ENCODE measurements at regions not wholly inside any gene's neighbourhood (a gene's known extent, or its start where the extent isn't known, plus 50 kb on each side); places are given as distances from the start of the nearest gene placed in this dataset.

DNA sequence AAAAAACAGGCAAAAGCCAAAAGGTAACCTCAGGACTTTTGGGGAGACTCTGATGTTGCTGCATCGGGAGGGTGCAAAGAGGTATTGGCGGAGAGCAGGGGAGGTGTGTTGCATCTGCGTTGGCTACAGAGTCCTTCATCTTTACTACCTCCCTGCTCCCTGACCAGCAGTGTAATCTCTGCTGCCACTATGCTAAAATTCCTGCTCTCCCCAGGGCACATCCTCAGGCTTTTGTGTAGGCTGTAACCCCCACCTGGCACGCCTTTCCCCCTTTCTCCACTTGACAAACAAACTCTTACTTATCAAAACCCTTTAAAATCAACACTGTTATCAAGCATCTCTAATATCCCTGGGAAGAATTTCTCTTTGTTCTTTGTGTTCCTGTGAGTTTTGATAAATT lies 435.3 kb downstream of the HAPSTR1 start:
- no peak overlapping the region for H3K4me3 Mint-ChIP-seq
- H3K9me3 Mint-ChIP-seq: no peaks in the 10 kb centered on the region
- ChIA-PET POLR2A (no interaction called here), CTCF (no interaction called here)
- ATAC-seq (peak; percentile 79), DNase-seq (ENCODE audit: low spot score) (peak; percentile 18)
- peaks cover 34% of the 10 kb centered on the region for H3K27me3 Mint-ChIP-seq (ENCODE audit: low read depth)
- peaks cover 72% of the 10 kb centered on the region for H3K4me1 Mint-ChIP-seq
- no peaks in the 10 kb centered on the region; the same call in 1 of the 2 replicates for H3K36me3 Mint-ChIP-seq
- no peak for TF ChIP-seq ELF4 (CRISPR knock-in tag; IDR thresholded peaks at IDR 0.05; ENCODE audit: low read depth)
- TF ChIP-seq PRRX2 (CRISPR knock-in tag; IDR thresholded peaks at IDR 0.05): no peak
- TF ChIP-seq GTF2I (CRISPR knock-in tag; conservative IDR thresholded peaks at IDR 0.05): no peak
- TF ChIP-seq SMAD3 (CRISPR knock-in tag; IDR thresholded peaks at IDR 0.05; ENCODE audit: borderline replicate concordance): no peak
- TF ChIP-seq NR1H2 (CRISPR knock-in tag; IDR thresholded peaks at IDR 0.05): no peak
- no peak for TF ChIP-seq NR2C2 (CRISPR knock-in tag; IDR thresholded peaks at IDR 0.05)
- TF ChIP-seq, protein P1, sequence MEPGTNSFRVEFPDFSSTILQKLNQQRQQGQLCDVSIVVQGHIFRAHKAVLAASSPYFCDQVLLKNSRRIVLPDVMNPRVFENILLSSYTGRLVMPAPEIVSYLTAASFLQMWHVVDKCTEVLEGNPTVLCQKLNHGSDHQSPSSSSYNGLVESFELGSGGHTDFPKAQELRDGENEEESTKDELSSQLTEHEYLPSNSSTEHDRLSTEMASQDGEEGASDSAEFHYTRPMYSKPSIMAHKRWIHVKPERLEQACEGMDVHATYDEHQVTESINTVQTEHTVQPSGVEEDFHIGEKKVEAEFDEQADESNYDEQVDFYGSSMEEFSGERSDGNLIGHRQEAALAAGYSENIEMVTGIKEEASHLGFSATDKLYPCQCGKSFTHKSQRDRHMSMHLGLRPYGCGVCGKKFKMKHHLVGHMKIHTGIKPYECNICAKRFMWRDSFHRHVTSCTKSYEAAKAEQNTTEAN (CRISPR knock-in tag; IDR thresholded peaks at IDR 0.05): no peak
- no peak for TF ChIP-seq JUN (CRISPR knock-in tag; IDR thresholded peaks at IDR 0.05)
- no peak for TF ChIP-seq SMAD4 (CRISPR knock-in tag; IDR thresholded peaks at IDR 0.05)
- TF ChIP-seq, protein P2, sequence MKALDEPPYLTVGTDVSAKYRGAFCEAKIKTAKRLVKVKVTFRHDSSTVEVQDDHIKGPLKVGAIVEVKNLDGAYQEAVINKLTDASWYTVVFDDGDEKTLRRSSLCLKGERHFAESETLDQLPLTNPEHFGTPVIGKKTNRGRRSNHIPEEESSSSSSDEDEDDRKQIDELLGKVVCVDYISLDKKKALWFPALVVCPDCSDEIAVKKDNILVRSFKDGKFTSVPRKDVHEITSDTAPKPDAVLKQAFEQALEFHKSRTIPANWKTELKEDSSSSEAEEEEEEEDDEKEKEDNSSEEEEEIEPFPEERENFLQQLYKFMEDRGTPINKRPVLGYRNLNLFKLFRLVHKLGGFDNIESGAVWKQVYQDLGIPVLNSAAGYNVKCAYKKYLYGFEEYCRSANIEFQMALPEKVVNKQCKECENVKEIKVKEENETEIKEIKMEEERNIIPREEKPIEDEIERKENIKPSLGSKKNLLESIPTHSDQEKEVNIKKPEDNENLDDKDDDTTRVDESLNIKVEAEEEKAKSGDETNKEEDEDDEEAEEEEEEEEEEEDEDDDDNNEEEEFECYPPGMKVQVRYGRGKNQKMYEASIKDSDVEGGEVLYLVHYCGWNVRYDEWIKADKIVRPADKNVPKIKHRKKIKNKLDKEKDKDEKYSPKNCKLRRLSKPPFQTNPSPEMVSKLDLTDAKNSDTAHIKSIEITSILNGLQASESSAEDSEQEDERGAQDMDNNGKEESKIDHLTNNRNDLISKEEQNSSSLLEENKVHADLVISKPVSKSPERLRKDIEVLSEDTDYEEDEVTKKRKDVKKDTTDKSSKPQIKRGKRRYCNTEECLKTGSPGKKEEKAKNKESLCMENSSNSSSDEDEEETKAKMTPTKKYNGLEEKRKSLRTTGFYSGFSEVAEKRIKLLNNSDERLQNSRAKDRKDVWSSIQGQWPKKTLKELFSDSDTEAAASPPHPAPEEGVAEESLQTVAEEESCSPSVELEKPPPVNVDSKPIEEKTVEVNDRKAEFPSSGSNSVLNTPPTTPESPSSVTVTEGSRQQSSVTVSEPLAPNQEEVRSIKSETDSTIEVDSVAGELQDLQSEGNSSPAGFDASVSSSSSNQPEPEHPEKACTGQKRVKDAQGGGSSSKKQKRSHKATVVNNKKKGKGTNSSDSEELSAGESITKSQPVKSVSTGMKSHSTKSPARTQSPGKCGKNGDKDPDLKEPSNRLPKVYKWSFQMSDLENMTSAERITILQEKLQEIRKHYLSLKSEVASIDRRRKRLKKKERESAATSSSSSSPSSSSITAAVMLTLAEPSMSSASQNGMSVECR (CRISPR knock-in tag; IDR thresholded peaks at IDR 0.05; ENCODE audit: borderline replicate concordance): no peak
- TF ChIP-seq, protein P3, sequence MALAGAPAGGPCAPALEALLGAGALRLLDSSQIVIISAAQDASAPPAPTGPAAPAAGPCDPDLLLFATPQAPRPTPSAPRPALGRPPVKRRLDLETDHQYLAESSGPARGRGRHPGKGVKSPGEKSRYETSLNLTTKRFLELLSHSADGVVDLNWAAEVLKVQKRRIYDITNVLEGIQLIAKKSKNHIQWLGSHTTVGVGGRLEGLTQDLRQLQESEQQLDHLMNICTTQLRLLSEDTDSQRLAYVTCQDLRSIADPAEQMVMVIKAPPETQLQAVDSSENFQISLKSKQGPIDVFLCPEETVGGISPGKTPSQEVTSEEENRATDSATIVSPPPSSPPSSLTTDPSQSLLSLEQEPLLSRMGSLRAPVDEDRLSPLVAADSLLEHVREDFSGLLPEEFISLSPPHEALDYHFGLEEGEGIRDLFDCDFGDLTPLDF (CRISPR knock-in tag; IDR thresholded peaks at IDR 0.05): no peak
- TF ChIP-seq, protein P4, sequence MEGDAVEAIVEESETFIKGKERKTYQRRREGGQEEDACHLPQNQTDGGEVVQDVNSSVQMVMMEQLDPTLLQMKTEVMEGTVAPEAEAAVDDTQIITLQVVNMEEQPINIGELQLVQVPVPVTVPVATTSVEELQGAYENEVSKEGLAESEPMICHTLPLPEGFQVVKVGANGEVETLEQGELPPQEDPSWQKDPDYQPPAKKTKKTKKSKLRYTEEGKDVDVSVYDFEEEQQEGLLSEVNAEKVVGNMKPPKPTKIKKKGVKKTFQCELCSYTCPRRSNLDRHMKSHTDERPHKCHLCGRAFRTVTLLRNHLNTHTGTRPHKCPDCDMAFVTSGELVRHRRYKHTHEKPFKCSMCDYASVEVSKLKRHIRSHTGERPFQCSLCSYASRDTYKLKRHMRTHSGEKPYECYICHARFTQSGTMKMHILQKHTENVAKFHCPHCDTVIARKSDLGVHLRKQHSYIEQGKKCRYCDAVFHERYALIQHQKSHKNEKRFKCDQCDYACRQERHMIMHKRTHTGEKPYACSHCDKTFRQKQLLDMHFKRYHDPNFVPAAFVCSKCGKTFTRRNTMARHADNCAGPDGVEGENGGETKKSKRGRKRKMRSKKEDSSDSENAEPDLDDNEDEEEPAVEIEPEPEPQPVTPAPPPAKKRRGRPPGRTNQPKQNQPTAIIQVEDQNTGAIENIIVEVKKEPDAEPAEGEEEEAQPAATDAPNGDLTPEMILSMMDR (IDR thresholded peaks at IDR 0.05): no peak
- no peak for TF ChIP-seq GRHL2 (CRISPR knock-in tag; IDR thresholded peaks at IDR 0.05; ENCODE audit: insufficient replicate concordance, severe bottlenecking)
- TF ChIP-seq KAT7 (CRISPR knock-in tag; IDR thresholded peaks at IDR 0.05; ENCODE audit: borderline replicate concordance): no peak
- TF ChIP-seq SOX15 (CRISPR knock-in tag; IDR thresholded peaks at IDR 0.05): no peak
- no peak for TF ChIP-seq NR3C1 (CRISPR knock-in tag; conservative IDR thresholded peaks at IDR 0.05; ENCODE audit: low read depth)
- peak overlapping the region; percentile 54 for H3K27ac Mint-ChIP-seq

DNA sequence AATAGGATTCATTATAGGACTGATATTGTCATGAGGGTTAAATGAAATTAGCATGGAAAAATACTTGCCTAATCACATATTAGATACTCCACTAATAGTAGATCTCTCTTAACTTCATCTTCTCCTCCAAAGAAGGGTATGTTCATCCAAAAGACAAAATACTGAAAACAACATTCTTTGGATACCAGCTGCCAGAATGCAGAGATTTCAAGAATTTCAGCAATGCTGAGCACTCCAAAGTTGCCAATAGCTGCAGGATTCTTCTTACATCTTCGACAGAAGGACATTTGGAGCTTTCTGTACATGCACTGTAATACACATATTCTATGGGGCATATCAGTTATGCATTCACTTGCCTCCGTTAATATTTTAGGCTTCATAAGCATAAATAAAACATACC lies 436.5 kb downstream of the HAPSTR1 start:
- POLR2A ChIA-PET: no interaction called here
- H3K9me3 Mint-ChIP-seq: peaks cover 4% of the 10 kb centered on the region
- DNase-seq (ENCODE audit: low spot score): no peak
- H3K36me3 Mint-ChIP-seq: peaks cover 5% of the 10 kb centered on the region
- peak overlapping the region; percentile 87 for H3K27ac Mint-ChIP-seq
- CTCF ChIA-PET: interaction anchor here (0.5 kb wide), 1 partner anchor 77 kb away, joined by 4 read pairs; no protein-coding TSS in a partner anchor
- H3K27me3 Mint-ChIP-seq (ENCODE audit: low read depth): peaks cover 34% of the 10 kb centered on the region
- peak; percentile 73 for ATAC-seq
- peak overlapping the region; percentile 20; the same call in 1 of the 2 replicates for H3K4me3 Mint-ChIP-seq
- peaks cover 60% of the 10 kb centered on the region for H3K4me1 Mint-ChIP-seq
- TF ChIP-seq, protein P5, sequence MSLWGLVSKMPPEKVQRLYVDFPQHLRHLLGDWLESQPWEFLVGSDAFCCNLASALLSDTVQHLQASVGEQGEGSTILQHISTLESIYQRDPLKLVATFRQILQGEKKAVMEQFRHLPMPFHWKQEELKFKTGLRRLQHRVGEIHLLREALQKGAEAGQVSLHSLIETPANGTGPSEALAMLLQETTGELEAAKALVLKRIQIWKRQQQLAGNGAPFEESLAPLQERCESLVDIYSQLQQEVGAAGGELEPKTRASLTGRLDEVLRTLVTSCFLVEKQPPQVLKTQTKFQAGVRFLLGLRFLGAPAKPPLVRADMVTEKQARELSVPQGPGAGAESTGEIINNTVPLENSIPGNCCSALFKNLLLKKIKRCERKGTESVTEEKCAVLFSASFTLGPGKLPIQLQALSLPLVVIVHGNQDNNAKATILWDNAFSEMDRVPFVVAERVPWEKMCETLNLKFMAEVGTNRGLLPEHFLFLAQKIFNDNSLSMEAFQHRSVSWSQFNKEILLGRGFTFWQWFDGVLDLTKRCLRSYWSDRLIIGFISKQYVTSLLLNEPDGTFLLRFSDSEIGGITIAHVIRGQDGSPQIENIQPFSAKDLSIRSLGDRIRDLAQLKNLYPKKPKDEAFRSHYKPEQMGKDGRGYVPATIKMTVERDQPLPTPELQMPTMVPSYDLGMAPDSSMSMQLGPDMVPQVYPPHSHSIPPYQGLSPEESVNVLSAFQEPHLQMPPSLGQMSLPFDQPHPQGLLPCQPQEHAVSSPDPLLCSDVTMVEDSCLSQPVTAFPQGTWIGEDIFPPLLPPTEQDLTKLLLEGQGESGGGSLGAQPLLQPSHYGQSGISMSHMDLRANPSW (CRISPR knock-in tag; conservative IDR thresholded peaks at IDR 0.05; ENCODE audit: low read depth): no peak
- TF ChIP-seq ELF4 (CRISPR knock-in tag; IDR thresholded peaks at IDR 0.05; ENCODE audit: low read depth): no peak
- no peak for TF ChIP-seq NFE2L1 (CRISPR knock-in tag; IDR thresholded peaks at IDR 0.05)
- no peak for TF ChIP-seq ZNF232 (CRISPR knock-in tag; IDR thresholded peaks at IDR 0.05)
- no peak for TF ChIP-seq SMAD4 (CRISPR knock-in tag; IDR thresholded peaks at IDR 0.05)
- TF ChIP-seq FOXJ3 (CRISPR knock-in tag; IDR thresholded peaks at IDR 0.05; ENCODE audit: borderline replicate concordance): no peak
- TF ChIP-seq, protein P4 (IDR thresholded peaks at IDR 0.05): no peak
- peak; percentile 93; the same call in 1 of the 2 replicates for TF ChIP-seq TEAD4 (CRISPR knock-in tag; IDR thresholded peaks at IDR 0.05)
- TF ChIP-seq ZNF671 (CRISPR knock-in tag; IDR thresholded peaks at IDR 0.05): no peak
- TF ChIP-seq TEAD1 (CRISPR knock-in tag; IDR thresholded peaks at IDR 0.05): peak; percentile 91

Data from WTC11 (cell line).